Muscle of arm (tissue), 1 donor: ENCODE measurements at regions not wholly inside any gene's neighbourhood (a gene's known extent, or its start where the extent isn't known, plus 50 kb on each side); places are given as distances from the start of the nearest gene placed in this dataset.

Source experiments
- DNase-seq: peaks from one replicate; pipeline ENCODE4 v3.0.0-alpha.2; 2013

- DNase-seq, result no peak
These were observed 210.6 kb downstream of the CCNG2 start for GRCh38 chr4:77367638-77368037.

- DNase-seq, result no peak
These were observed 215.4 kb downstream of the CCNG2 start for GRCh38 chr4:77372375-77372774.

DNA sequence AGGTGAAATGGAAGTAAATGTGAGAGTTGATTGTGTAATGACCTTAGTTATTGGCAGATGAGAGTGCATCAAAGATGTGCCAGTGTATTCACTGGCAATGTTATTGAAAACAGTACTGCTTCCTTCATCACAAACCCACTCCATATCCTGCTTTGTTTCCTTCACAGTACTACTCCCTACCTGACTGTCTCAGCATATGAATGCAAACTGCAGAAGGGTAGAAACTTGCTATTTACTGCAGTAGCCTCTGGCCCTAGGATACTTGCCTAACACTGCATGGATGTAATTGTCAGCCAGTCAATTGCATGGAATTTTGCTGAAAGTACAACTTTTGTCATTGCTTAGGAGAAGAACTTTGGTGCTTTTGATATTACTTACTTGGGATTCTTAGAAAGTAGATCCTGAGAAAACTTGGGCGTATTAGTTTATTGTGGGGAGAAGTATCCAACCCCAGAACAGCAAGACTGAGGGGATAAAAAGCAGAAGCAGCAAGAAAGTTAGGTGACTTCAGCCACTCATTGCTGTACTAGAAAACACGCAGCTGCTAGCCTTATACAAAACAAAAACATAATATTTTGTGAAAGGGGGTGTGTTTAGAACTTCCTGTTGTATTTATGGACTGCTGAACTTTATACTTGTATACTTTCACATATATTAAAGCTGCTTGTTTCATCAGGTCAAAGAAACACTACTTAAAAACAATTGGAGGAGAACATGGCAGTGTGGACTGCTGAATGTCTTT is 219.0 kb downstream of the CCNG2 start:
- no peak for DNase-seq

DNA sequence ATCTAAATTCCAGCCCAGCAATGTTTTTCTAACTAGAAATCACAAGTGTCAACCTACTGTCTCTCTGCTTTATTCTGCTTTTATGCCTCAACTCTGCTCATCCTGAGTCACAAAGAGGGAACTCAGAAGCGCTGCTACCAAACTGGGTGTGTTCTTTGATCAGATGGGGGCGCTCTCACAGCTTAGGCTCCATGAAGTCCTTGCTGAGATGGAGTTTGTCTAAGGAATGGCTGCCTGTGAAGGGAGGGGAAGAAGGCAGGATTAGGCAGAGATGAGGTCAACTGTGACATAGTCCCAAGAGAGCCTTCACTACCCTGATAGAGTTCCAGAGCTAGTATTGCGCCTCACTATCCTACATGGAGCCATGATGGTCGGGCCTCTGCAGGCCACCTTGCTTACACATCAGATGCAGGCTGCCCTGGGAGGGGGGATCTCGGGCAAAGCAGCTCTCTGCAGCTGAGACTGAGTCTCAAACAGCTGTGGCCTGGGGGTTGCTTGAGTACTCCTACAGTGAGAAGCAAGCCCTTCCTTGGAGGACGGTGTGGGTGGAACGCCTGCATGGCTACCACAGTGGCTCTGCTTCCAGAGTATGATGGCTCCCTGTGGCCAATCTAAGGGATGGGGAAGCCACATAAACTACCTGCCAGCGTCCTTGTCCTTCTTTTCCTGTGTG is 219.9 kb downstream of the CCNG2 start:
- no peak for DNase-seq

GRCh38 chr4:77384094-77384493 is 221.5 kb upstream of the CXCL13 start:
- DNase-seq, result no peak

DNA sequence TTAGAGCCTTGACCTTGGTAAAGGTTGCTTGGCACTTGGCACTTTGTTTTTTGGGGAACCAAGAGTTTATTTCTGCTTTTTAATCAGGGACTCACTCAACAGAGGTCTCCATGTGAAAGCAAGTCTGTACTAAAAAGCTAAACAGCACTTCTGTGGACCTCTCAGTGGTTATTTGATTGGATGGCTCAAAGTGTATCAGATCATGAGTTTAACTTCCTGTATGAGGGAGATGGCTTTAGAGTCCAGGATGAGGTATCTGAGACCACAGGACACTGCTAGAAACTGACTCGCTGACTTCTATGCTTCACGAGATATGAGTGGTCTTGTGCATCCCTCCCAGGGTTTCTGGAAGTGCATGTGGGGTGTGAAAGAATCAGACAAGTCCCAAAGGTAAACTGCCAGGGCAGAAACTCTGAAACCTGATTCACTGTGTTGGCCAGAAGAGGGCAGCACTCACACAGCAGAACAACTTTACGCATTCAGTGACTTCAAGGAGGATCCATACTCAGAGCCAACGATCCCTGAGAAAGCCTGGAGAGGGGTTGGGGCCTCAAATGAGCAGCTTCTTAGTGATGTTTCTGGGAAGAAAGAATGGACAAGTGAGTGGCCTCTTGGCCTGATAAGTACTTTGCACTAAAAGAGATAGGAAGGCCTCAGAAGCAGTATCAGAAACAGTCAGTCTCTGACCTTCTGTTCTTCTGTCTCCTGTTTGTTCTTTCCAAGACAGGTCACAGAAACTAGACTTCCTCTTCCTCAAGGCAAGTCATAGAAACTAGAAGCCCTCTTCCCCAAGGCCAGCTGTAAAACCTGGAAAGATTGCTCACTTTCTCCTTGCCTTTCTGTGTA is 220.3 kb upstream of the CXCL13 start:
- DNase-seq, result peak; percentile 73

GRCh38 chr4:77393996-77394395 is 211.6 kb upstream of the CXCL13 start:
- DNase-seq, result no peak

DNA sequence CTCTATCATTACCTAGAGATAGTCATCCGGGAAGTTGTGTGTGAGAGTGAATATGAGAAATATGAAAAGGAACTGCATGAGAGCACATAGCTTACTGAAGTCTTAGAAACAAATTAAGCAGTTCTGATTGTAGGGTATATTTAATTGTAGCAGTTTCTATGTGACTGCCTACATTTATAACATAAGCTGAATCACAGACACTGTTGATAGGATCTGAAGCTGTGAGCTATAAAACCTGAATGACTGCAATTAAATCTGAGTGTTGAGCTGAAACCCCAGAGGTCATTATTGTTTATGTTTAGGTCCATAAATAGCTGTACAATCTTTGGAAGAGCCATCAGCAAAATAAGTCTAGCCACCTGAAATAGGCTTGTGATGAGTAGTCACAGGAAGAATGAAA is 210.1 kb upstream of the CXCL13 start:
- DNase-seq, result no peak

DNA sequence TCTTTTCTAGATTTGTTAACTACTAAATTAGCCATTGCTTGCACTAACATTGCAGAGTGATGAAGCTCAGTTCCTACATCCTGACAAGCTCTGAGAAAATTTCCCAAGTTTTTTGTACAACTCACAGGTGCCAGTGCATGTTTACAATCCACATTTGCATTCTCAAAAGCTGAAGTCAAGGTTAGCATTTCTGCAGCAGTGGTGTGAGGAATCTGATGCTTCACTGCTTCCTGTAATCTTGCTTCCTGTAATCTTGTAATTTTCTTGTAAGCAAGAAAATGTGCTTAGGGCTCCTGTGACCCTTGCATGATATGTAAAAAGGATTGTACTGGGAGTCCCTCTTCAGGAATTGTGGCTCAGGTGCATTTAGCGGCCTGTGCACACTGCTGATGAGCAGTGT is 207.4 kb upstream of the CXCL13 start:
- DNase-seq, result no peak

GRCh38 chr4:77399831-77400230 is 205.8 kb upstream of the CXCL13 start:
- no peak for DNase-seq

GRCh38 chr4:77413766-77414165 is 191.9 kb upstream of the CXCL13 start:
- no peak for DNase-seq

DNA sequence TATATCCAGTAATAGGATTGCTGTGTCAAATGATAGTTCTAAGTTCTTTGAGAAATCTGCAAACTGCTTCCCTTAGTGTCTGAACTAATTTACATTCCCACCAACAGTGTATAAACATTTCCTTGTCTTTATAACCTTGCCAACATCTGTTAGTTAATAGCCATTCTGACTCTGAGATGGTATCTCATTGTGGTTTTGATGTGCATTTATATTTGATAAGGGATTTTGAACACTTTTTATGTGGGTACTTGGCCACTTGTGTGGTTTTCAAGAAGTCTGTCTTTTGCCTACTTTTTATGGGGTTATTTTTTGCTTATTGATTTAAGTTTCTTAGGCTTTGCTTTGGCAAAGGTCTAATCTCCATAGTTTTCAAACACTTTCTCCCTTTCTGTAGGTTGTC is 189.9 kb upstream of the CXCL13 start:
- no peak for DNase-seq

DNA sequence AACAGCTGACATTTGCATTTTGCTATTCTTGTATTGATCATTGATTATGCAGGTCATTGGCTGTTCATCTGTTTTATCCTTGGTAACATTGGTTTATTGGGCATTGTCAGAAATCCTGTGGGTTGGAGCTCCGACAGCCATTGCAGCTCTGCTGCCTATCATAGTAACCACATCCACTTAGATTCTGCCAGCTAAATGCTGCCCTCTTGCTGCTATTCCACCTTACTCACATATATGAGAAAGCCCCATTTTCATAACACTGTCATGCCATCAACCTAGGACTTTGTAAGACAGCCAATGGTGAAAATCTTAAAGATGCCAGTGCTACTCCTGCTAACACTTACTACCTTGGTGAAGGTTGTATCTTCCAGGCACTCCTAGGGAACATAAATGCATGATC is 187.3 kb upstream of the CXCL13 start:
- no peak for DNase-seq

DNA sequence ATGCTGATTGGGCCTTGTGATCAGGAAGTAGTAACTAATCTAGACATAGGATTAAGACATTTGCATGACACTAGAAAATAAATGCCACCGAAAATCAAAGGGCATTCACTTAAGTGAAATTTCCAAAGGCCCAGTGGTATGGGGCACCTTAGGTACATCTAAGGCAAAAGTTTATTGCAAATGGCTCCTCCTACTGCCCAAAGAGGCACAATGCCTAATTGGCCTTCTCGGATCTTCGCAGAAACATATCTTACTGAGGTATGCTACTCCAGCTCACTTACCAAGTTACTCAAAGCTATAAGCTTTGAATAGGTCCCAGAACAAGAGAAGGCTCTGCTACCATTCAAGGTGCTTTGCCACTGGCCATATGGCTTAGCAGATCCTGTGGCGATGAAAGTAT is 174.8 kb upstream of the CXCL13 start:
- DNase-seq, result no peak

- no peak for DNase-seq
These were observed 174.1 kb upstream of the CXCL13 start for GRCh38 chr4:77431546-77431945.

DNA sequence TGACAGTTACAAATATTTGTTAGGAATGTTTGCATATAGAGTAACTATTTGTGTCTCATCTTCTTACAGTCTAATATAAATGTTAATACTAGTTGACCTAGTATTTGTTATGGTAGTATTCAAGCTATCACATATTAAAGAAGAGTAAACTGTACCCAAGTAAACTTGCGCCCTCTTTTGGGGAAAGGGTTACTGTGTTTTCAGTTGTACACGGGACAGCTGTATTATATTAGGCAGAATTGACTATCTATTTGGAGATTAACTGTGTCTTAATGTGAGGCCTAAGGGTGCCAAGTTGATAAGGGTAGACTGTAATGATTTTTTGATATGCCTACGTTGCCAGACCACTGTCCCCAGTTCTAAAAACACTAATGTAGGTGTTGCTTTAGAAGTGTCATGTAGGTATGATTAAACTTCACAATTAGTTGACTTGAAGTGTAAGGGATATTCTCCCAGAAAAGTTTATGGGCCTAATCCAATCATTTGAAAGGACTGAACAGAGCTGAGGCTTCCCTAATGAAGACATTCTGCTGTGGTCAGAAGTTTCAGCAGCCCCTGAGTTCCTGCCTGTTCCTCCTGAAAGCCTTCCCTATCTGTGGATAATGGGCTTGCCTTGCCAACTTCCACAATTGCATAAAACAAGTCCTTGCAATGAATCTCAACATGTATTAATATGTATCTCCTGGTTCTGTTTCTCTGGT is 172.8 kb upstream of the CXCL13 start:
- no peak for DNase-seq

DNA sequence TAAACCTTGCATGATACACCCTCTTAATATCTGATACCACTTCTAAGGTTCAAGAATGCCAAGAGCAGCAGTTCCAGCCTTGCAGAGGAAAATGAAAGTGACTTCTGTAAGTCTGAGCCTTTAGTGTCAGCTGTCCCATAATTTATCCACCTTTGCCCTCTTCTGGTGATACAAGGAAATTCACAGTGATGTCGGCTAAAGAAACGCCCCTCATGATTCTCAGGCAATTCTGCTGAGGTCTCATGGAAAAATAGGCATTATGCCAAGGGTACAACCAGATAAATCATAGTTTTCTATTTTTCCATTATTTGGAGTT is 172.2 kb upstream of the CXCL13 start:
- peak; percentile 48 for DNase-seq

- DNase-seq, result no peak
These were observed 171.1 kb upstream of the CXCL13 start for GRCh38 chr4:77434299-77435092.

- no peak for DNase-seq
These were observed 168.5 kb upstream of the CXCL13 start for GRCh38 chr4:77437079-77437478.

GRCh38 chr4:77438549-77438948 is 167.1 kb upstream of the CXCL13 start:
- DNase-seq, result no peak

DNA sequence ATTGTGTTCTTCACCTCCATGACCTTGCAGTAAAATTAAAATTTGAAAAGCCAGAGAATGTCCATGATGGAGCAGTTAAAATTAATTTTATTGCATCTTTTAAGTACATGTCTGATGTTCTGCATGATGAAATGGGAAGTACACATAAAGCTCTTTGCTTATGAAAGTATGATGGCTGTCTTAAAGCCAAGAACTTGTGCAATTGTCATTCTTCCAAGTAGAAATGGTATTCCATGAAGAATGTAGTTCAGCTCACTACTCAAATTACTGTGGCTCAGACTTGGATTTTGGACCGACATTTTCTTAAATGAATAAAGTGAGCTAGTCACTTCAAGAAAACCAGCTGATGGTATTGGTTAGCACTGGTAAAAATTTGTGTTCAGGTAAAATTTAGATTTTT is 161.7 kb upstream of the CXCL13 start:
- DNase-seq, result no peak

DNA sequence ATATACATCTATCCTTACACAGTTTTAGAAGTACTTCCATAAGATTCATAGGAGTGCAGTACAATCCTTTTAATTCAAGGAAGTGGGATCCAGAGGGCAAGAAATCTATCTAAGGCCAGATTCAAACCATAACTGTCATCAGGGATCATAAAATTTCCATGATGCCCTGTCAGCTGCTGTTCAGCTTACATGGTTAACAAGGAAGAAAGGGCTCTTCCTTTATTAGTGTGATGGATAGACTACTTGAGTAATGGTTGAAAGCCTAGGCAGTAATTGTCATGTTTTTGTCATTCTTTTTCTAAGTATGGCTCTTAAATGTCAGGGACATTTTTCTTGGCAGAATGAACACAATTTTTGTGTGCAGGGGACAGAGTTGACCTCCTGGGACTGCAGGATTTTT is 159.8 kb upstream of the CXCL13 start:
- DNase-seq, result no peak
